HT-29 (cell line): ENCODE measurements at regions not wholly inside any gene's neighbourhood (a gene's known extent, or its start where the extent isn't known, plus 50 kb on each side); places are given as distances from the start of the nearest gene placed in this dataset.
"Not testable (repeated sequence)": the region's sequence is repeated elsewhere in the genome, so short reads cannot be mapped to it uniquely, and the experiment has no call there.

ENCODE experiments used
- DNase-seq: peaks from one replicate; pipeline ENCODE4 v3.0.0-alpha.2; 2015; ENCODE audit warnings: low spot score

- no peak for DNase-seq
Observed at GRCh38 chr12:131507094-131507493, 203.8 kb upstream of the SFSWAP start.

- DNase-seq: no peak
Observed at GRCh38 chr12:131507881-131508280, 203.0 kb upstream of the SFSWAP start.

GRCh38 chr12:131509701-131510100 lies 201.2 kb upstream of the SFSWAP start:
- no peak for DNase-seq

DNA sequence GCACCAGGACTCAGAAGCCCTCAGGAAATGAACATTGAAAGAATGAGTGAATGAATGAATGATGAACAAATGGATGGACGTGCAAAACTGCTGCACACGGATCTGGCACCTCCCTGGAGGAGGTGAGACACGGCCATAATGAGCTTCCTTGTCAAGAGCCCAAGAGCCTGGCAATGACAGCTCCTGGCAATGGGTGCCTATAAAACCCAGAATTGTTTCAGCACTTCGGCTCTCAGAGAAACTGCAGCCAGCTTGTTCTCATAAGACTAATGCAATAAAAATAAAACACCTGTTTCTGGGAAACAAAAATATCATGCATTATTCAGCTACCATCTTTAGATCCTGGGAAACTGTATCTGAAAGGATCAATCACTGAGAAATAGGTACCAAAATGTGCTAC lies 200.5 kb upstream of the SFSWAP start:
- no peak for DNase-seq

- no peak for DNase-seq
Observed at GRCh38 chr12:131511391-131511802, 199.5 kb upstream of the SFSWAP start.

DNA sequence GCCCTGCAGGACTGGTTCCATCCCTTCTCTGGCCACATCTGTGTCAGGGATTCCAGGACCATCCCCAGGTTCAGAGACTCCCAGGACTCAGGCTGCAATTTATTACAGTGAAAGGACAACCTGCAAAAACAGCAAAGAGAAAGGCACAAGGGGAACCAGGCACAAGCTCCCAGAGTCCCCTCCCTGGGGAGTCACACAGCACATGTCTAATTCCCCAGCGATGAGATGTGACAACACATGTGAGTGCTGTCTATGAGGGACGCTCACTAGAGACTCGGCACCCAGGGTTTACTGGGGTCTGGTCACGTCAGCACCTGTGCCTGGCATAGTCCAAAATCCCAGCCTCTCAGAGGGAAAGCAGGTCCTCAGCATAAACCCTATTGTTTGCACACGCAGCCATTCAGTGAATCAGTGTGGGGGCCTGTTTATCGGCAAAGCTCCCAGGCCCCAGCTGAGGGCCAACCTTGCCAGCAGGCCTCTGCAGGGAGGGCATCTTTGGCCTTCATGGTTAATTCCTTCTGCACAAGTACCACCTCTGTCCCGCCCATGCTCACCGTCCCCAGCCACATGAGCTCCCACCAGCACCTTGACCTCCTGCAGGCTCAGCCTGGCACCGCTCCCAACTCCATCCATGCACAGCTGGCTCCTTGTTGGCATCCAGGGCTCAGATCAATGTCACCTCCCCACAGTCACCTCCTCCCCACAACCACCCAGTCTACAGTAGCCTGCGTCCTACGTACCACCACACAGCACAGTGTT lies 198.9 kb upstream of the SFSWAP start:
- no peak for DNase-seq

- no peak for DNase-seq
Observed at GRCh38 chr12:131513606-131514005, 197.3 kb upstream of the SFSWAP start.

DNA sequence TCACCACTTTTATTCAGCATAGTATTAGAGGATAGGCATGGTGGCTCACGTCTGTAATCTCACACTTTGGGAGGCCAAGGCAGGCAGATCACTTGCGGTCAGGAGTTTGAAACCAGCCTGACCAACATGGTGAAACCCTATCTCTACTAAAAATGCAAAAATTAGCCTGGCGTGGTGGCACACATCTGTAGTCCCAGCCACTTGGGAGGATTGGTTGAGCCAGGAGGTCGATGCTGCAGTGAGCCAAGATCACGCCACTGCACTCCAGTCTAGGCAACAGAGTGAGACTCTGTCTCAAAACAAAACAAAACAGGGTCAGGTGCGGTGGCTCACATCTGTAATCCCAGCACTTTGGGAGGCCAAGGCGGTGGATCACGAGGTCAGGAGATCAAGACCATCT lies 190.3 kb upstream of the SFSWAP start:
- not testable (repeated sequence) for DNase-seq

DNA sequence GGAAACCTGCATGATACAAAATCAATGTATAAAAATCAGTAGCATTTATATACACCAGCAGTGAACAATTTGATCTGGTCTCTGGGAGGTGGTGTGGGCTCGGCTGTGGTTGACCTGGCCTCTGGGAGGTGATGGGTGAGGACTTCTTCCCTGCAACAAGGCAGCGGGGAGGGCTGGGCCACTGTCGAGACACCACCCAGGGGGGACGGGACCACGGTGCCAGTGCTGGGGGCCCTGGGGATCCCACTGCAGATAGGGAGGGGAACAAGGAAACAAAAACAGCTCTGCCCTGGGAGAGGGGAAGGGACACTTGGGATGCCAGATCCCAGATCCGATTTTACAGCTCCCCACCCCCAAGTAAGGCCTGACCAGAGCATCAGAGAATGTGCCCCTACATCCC lies 189.6 kb upstream of the SFSWAP start:
- DNase-seq: no peak

DNA sequence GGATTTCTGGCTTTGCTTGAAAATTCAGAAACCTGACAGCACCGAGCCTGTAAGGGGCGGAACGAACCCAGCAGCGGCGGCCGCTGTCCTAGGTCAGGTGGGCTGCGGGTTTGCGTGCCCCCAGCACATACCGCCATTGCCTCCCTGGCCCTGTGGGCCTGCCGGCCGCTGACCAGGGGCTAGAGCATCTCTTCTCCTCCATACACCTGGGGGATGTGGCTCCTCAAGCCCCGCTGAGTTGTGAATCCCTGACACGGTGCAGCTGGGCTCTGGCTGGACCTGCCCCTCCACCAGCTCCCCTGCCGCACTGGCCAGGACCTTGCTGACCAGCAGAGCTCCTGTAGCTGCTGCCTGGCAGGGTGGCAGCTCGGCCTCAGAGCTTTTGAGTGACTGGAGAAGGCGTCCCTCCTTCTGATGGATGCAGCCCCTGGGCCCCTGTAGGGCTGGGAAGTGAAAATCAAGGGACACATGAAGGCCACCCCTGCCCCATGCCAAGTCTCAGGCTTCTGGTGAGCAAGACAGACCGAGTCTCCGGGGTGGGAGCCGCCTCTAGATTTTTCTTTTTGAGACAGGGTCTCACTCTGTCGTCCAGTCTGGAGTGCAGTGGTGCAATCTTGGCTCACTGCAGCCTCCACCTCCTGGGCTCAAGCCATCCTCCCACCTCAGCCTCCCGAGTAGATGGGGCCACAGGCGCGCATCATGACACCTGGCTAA lies 184.9 kb upstream of the SFSWAP start:
- no peak for DNase-seq

DNA sequence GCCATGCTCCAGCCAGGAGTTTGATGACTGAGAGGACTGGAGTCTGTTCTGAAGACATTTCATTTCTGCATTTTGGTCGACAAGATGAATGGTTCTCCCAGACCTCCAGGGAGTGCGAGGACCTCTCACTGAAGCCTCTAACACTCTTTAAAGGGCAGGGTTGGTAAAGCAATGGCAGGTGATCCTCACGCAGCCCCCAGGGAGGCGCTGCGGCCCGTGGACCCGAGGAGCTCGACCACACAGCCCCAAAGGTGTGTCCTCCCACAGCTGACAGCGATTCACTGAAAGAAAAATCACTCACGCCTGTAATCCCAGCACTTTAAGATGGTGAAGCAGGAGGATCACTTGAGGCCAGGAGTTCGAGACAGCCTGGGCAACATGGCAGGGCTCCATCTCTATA lies 183.8 kb upstream of the SFSWAP start:
- DNase-seq: no peak

DNA sequence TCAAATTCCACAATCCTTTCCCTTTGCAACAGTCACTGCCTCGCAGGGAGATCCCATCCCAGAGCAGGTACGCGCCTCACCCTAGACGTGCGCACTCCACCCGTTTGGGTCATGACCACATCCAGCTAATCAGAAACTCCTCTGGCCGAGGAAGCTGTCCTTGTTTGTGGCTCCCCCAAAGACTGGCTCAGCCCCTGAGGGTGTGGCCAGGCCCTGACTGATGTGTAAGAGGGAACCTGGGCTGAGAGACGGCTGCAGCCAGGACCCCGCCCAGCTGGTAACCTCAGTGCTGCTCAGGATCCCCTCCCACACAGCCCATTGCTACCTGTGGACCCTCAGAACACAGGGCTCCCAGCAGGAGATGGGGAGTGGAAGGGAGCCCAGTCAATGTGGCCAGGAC lies 183.2 kb upstream of the SFSWAP start:
- no peak for DNase-seq

- DNase-seq: no peak
Observed at GRCh38 chr12:131528144-131528543, 182.7 kb upstream of the SFSWAP start.

- DNase-seq: no peak
Observed at GRCh38 chr12:131528667-131529066, 182.2 kb upstream of the SFSWAP start.

DNA sequence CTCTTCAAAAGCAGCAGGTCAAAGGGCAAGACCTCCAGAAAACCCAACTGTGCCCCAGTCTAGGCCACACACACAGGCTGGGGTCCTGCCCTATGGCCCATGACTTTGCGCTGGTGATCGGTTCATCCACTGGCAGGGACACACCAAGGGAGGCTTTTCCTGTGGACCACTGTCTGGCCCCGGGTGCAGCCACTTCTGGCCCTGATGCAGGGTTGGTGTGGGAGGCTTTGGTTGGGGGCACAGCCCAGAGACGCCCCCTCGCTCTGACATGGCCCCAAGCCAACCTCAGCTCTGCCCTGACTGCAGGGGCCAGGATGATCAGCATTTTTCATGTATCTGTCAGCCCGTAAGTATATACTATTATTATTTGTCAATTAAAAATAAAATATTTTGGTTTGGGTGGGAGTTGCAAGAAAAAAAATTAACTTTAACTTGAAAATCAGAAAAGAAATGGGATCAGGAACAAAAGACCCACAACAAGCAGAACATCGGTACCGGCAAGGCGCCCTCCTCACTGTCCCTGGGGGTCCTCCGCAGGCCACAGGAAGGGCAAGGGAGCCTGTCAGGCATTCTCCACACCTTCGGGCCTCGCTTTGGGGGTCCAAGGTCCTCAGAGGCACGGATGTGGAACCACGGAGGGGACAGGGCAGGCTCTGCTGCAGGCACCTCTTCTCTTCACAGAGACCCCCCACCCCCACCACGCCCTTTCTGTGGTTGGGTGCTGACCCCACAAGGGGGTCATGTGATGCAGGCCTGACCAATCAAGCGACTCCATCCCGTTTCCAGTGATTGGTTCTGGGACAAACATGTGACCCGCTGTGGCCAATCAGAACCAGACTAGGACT lies 181.5 kb upstream of the SFSWAP start:
- DNase-seq: no peak

GRCh38 chr12:131530041-131530332 lies 180.9 kb upstream of the SFSWAP start:
- no peak for DNase-seq

DNA sequence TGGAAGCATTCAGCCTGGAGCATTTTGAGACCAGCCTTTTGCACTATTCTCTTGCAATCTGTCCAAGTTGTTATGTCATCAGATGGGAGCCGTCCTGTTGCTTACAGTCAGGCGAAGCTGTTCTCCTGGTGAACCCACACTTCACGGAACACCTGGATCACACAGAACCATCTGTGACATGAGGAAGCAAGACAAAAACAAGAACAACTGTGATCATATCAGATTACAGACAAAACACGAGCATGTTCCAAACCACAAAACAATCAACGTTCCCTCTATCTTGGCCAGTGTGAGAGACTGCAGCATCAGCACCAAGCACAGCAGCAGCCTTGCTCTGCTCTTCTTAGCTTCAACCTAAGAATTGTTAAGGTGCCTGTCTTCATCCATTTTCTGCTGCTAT lies 180.5 kb upstream of the SFSWAP start:
- DNase-seq: no peak

- DNase-seq: no peak
Observed at GRCh38 chr12:131533139-131533538, 177.8 kb upstream of the SFSWAP start.

- DNase-seq: no peak
Observed at GRCh38 chr12:131535779-131536178, 175.1 kb upstream of the SFSWAP start.

DNA sequence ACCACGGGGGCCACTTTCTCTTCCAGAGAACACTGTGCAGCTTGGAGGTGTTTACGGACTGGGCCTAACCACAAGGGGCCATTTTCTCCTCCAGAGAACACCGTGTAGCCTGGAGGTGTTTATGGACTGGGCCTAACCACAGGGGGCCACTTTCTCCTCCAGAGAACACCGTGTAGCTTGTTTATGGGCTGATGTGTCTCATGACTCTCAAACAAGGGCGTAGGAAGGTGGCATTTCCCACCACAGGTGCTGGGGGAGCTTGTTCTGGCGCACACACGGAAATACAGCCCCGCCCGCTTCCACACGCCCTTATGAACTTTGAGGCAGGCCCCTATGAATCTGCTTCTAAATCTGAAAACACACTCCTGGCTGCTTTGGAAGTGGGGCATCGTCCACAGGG lies 174.6 kb upstream of the SFSWAP start:
- DNase-seq: no peak

- DNase-seq: no peak
Observed at GRCh38 chr12:131536766-131537165, 174.1 kb upstream of the SFSWAP start.

GRCh38 chr12:131537267-131537958 lies 173.5 kb upstream of the SFSWAP start:
- DNase-seq: no peak
